Activated CD4-positive, alpha-beta T cell treated with anti-CD3 and anti-CD28 coated beads, Interleukin-2, amount 50 U/mL, for 16 hours (primary cell): ENCODE measurements at regions not wholly inside any gene's neighbourhood (a gene's known extent, or its start where the extent isn't known, plus 50 kb on each side); places are given as distances from the start of the nearest gene placed in this dataset.
"Not testable (repeated sequence)": the region's sequence is repeated elsewhere in the genome, so short reads cannot be mapped to it uniquely, and the experiment has no call there.

ENCODE experiments used
- DNase-seq: peaks from one replicate; pipeline ENCODE4 v3.0.0-alpha.2; 2020

- DNase-seq = no peak
These were observed 257.3 kb upstream of the C16orf82 start for GRCh38 chr16:26809461-26809860.

- DNase-seq = no peak
These were observed 250.5 kb upstream of the C16orf82 start for GRCh38 chr16:26816266-26816665.

GRCh38 chr16:26816885-26817571, 249.7 kb upstream of the C16orf82 start:
- no peak for DNase-seq

- no peak for DNase-seq
These were observed 248.3 kb upstream of the C16orf82 start for GRCh38 chr16:26818393-26818792.

GRCh38 chr16:26824469-26824868, 242.3 kb upstream of the C16orf82 start:
- no peak for DNase-seq

- DNase-seq = no peak
These were observed 240.2 kb upstream of the C16orf82 start for GRCh38 chr16:26826500-26826899.

GRCh38 chr16:26827386-26827785, 239.3 kb upstream of the C16orf82 start:
- no peak for DNase-seq

- no peak for DNase-seq
These were observed 236.1 kb upstream of the C16orf82 start for GRCh38 chr16:26830428-26831127.

- not testable (repeated sequence) for DNase-seq
These were observed 230.6 kb upstream of the C16orf82 start for GRCh38 chr16:26836114-26836513.

GRCh38 chr16:26838931-26839330, 227.8 kb upstream of the C16orf82 start:
- no peak for DNase-seq

- no peak for DNase-seq
These were observed 226.0 kb upstream of the C16orf82 start for GRCh38 chr16:26840691-26841090.

- no peak for DNase-seq
These were observed 210.5 kb upstream of the C16orf82 start for GRCh38 chr16:26856271-26856670.

- DNase-seq = no peak
These were observed 209.9 kb upstream of the C16orf82 start for GRCh38 chr16:26856791-26857190.

GRCh38 chr16:26857371-26857770, 209.4 kb upstream of the C16orf82 start:
- DNase-seq = no peak

GRCh38 chr16:26860506-26860905, 206.2 kb upstream of the C16orf82 start:
- no peak for DNase-seq

GRCh38 chr16:26863931-26864330, 202.8 kb upstream of the C16orf82 start:
- DNase-seq = no peak

- DNase-seq = not testable (repeated sequence)
These were observed 192.4 kb upstream of the C16orf82 start for GRCh38 chr16:26874318-26874717.

GRCh38 chr16:26877421-26877820, 189.3 kb upstream of the C16orf82 start:
- DNase-seq = no peak

GRCh38 chr16:26885674-26886073, 181.1 kb upstream of the C16orf82 start:
- no peak for DNase-seq

- no peak for DNase-seq
These were observed 177.0 kb upstream of the C16orf82 start for GRCh38 chr16:26889740-26890139.

GRCh38 chr16:26898200-26898599, 168.5 kb upstream of the C16orf82 start:
- DNase-seq = no peak

GRCh38 chr16:26901196-26901861, 165.4 kb upstream of the C16orf82 start:
- DNase-seq = no peak

- DNase-seq = no peak
These were observed 164.7 kb upstream of the C16orf82 start for GRCh38 chr16:26901983-26902382.

- no peak for DNase-seq
These were observed 161.4 kb upstream of the C16orf82 start for GRCh38 chr16:26905336-26905735.
